ENCODE measurements at regions not wholly inside any gene's neighbourhood (a gene's known extent, or its start where the extent isn't known, plus 50 kb on each side); places are given as distances from the start of the nearest gene placed in this dataset.
"Not testable (repeated sequence)": the region's sequence is repeated elsewhere in the genome, so short reads cannot be mapped to it uniquely, and the experiment has no call there.

DNA sequence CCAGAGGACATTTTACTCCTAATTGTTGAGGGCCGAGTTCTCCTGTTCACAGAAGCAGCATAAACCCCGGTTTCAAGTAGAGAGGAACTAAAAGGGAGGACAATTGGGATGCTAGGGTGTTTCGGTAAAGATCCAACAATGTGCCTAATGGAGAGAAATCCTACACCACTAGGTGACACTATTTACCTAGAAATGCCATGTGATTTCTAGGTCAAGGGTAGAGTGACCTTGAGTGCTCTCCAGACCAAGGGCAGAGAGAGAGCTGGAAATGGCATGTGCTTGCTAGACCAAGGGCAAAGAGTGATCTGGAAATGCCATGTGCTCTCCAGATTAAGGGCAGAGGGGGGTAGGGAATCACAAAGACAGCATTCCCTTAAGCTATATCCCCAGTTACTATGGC is 472.0 kb downstream of the DCDC2C start:
- H3K4me1 ChIP-seq (ENCODE audit: control insufficient read depth, insufficient read depth, low read length): no peaks in the 10 kb centered on the region
- H3K27me3 ChIP-seq (ENCODE audit: control insufficient read depth, insufficient read depth, low read length): no peaks in the 10 kb centered on the region
- peaks cover 9% of the 10 kb centered on the region for H3K9me3 ChIP-seq (ENCODE audit: control insufficient read depth, low read length)
- H3K9ac ChIP-seq (ENCODE audit: low read length): no peak overlapping the region
- H3K36me3 ChIP-seq (ENCODE audit: control insufficient read depth, insufficient read depth, low read length): no peaks in the 10 kb centered on the region
- H3K4me3 ChIP-seq (ENCODE audit: low read length): no peak overlapping the region

DNA sequence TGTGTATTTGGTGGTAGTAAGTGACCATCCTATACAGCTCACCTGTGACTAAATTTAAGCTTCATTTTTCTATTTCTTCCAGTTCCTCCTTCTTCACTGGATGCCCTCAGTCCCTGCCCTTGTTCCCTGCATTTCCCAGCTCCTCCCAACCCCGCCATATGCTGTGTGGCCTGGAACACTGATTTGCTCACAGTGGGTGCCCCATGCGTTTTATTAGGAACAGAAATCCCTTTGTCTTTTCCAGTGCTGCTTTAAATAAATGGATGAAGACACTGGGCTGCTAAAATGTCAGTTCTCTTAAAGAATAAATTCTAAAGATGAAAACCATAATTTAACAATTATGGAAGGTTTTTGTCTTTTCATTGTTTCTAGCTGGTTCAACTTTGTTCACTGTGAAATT is 477.3 kb downstream of the DCDC2C start:
- H3K27me3 ChIP-seq (ENCODE audit: control insufficient read depth, insufficient read depth, low read length): no peaks in the 10 kb centered on the region
- no peaks in the 10 kb centered on the region for H3K4me1 ChIP-seq (ENCODE audit: control insufficient read depth, insufficient read depth, low read length)
- no peak overlapping the region for H3K9ac ChIP-seq (ENCODE audit: low read length)

DNA sequence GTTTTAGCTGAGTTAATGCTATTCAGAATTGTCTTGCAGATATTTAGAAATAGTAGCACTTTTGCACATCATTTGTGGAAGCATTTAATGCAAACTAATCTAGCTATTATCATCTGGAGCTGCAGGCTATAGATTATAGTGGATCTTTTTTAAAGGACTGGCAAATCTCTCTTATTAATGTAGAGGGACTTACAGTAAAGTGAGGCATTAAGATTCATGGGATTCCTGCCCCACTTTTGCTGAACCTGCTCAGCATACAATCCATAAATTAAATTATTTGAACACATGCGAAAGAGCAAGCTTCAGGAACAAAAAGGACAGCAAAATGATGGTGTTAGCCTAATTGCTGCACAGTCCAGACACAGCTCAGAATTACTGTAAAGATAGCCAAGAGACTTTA is 477.7 kb downstream of the DCDC2C start:
- no peaks in the 10 kb centered on the region for H3K36me3 ChIP-seq (ENCODE audit: control insufficient read depth, insufficient read depth, low read length)
- no peaks in the 10 kb centered on the region for H3K4me1 ChIP-seq (ENCODE audit: control insufficient read depth, insufficient read depth, low read length)
- no peak overlapping the region for H3K9ac ChIP-seq (ENCODE audit: low read length)
- no peaks in the 10 kb centered on the region for H3K9me3 ChIP-seq (ENCODE audit: control insufficient read depth, low read length)
- H3K27me3 ChIP-seq (ENCODE audit: control insufficient read depth, insufficient read depth, low read length): no peaks in the 10 kb centered on the region
- no peak overlapping the region for H3K4me3 ChIP-seq (ENCODE audit: low read length)

More for the DNA sequence above, 477.3 kb downstream of the DCDC2C start:
- H3K4me3 ChIP-seq (ENCODE audit: low read length): no peak overlapping the region
- no peaks in the 10 kb centered on the region for H3K9me3 ChIP-seq (ENCODE audit: control insufficient read depth, low read length)
- H3K36me3 ChIP-seq (ENCODE audit: control insufficient read depth, insufficient read depth, low read length): no peaks in the 10 kb centered on the region

DNA sequence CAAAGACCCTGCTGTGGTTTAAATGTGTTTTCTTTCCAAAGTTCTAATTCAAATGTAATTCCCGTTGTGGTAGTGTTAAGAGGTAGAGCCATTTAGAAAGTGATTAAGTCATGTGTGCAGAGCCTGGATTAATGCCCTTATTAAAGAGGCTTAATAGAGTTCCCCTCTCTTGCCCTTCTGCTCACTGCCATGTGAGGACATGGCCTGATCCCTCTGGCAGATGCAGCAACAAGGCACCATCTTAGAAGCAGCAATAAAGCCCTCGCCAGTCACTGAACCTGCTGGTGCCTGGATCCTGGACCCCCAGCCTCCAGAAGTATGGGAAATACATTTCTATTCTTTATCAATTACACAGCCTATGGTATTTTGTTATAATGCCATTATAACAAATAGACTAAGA is 485.2 kb downstream of the DCDC2C start:
- H3K9ac ChIP-seq (ENCODE audit: low read length): no peak overlapping the region
- H3K36me3 ChIP-seq (ENCODE audit: control insufficient read depth, insufficient read depth, low read length): no peaks in the 10 kb centered on the region

DNA sequence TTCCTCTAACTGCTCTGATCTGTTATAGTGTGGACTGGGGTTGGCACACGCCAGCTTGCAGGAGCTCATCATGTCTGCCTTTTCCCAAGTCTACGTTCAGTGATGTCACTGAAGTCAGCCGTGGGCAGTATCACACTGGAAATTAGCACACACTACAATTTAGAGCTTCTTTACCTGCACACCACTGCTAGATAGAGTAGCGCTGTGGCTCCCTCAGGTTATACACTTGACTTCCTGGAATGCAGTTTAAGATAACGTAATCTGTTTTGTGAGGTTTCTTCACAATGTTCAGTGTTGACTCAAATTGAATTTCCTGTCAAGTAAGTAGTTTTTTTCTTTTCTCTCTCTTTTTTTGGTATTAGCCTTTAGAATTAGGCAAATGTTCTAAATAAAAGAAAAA is 487.2 kb downstream of the DCDC2C start:
- no peaks in the 10 kb centered on the region for H3K36me3 ChIP-seq (ENCODE audit: control insufficient read depth, insufficient read depth, low read length)
- H3K4me1 ChIP-seq (ENCODE audit: control insufficient read depth, insufficient read depth, low read length): no peaks in the 10 kb centered on the region
- H3K9ac ChIP-seq (ENCODE audit: low read length): no peak overlapping the region
- H3K9me3 ChIP-seq (ENCODE audit: control insufficient read depth, low read length): no peaks in the 10 kb centered on the region
- H3K27me3 ChIP-seq (ENCODE audit: control insufficient read depth, insufficient read depth, low read length): no peaks in the 10 kb centered on the region
- no peak overlapping the region for H3K4me3 ChIP-seq (ENCODE audit: low read length)

More for the DNA sequence above, 485.2 kb downstream of the DCDC2C start:
- no peak overlapping the region for H3K4me3 ChIP-seq (ENCODE audit: low read length)
- no peaks in the 10 kb centered on the region for H3K27me3 ChIP-seq (ENCODE audit: control insufficient read depth, insufficient read depth, low read length)
- no peaks in the 10 kb centered on the region for H3K9me3 ChIP-seq (ENCODE audit: control insufficient read depth, low read length)
- H3K4me1 ChIP-seq (ENCODE audit: control insufficient read depth, insufficient read depth, low read length): no peaks in the 10 kb centered on the region

DNA sequence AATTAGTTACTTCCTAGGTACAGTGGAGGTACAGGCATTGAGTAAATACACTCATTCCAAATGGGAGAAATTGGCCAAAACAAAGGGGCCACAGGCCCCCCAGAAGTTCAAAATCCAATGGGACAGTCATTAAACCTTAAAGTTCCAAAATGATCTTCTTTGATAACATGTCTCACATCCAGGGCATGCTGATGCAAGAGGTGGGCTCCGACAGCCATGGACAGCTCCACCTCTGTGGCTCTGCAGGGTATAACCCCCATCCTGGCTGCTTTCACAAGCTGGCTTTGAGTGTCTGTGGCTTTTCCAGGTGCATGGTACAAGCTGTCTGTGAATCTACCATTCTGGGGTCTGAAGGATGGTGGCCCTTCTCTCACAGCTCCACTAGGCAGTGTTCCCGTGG is 488.7 kb downstream of the DCDC2C start:
- no peak overlapping the region for H3K4me3 ChIP-seq (ENCODE audit: low read length)
- no peak overlapping the region for H3K9ac ChIP-seq (ENCODE audit: low read length)
- H3K27me3 ChIP-seq (ENCODE audit: control insufficient read depth, insufficient read depth, low read length): no peaks in the 10 kb centered on the region
- H3K4me1 ChIP-seq (ENCODE audit: control insufficient read depth, insufficient read depth, low read length): no peaks in the 10 kb centered on the region
- no peaks in the 10 kb centered on the region for H3K9me3 ChIP-seq (ENCODE audit: control insufficient read depth, low read length)
- H3K36me3 ChIP-seq (ENCODE audit: control insufficient read depth, insufficient read depth, low read length): no peaks in the 10 kb centered on the region

DNA sequence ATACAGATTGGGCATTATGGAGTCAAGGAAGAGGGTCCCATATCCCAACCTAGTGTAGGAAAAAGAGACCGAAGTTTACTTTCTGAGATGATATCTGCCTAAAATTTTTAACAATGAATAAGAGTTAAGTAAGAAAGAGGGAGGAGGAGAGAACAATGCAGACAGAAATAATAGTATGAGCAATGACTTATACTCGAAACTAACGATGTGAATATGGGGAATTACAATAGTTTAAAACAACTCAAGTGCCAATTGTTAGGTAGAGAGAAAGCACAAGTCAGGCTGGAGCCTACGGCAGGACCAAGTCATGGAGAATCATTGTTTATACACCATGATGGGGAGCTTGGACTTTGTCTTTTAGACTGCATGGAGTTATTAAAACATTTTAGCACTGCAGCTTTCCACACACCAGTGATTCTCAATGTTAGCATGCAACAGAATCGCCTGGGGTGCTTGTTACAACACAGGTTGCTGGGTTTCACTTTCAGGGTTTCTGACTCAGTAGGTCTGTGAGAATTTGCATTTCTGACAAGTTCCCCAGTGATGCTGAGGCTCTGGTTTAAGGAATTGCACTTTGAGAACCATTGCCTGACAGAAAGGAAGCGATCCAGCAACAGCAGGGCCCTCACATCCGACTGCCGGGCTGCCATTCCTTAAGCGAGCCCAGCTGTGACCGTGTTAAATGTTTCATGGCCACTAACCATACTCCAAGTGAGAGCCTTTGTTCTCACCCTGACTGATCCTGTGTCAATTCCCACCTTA is 511.2 kb downstream of the DCDC2C start:
- H3K4me1 ChIP-seq (ENCODE audit: control insufficient read depth, insufficient read depth, low read length): no peaks in the 10 kb centered on the region
- no peak overlapping the region for H3K4me3 ChIP-seq (ENCODE audit: low read length)
- no peaks in the 10 kb centered on the region for H3K9me3 ChIP-seq (ENCODE audit: control insufficient read depth, low read length)
- no peaks in the 10 kb centered on the region for H3K27me3 ChIP-seq (ENCODE audit: control insufficient read depth, insufficient read depth, low read length)
- H3K36me3 ChIP-seq (ENCODE audit: control insufficient read depth, insufficient read depth, low read length): no peaks in the 10 kb centered on the region
- H3K9ac ChIP-seq (ENCODE audit: low read length): no peak overlapping the region

DNA sequence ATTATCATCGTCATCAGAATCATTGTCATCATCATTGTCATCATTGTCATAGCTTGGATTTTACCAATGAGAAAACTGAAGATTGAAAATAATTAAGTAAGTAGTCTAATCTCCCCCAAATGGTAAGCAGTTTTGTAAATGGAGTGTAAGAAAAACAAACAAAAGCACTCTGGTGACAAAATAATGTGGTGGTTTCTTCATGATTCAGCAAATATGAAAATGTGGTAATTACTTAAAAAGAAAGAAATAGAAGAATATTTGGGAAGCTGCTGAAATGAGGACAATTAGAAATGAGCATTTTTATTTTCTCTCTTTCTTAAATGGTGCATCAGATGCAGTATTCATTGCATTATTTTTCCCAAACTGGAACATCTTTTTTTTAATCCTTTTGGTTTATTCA is 514.4 kb downstream of the DCDC2C start:
- no peaks in the 10 kb centered on the region for H3K36me3 ChIP-seq (ENCODE audit: control insufficient read depth, insufficient read depth, low read length)
- H3K4me3 ChIP-seq (ENCODE audit: low read length): no peak overlapping the region
- no peaks in the 10 kb centered on the region for H3K27me3 ChIP-seq (ENCODE audit: control insufficient read depth, insufficient read depth, low read length)
- H3K9ac ChIP-seq (ENCODE audit: low read length): no peak overlapping the region
- H3K9me3 ChIP-seq (ENCODE audit: control insufficient read depth, low read length): no peaks in the 10 kb centered on the region
- no peaks in the 10 kb centered on the region for H3K4me1 ChIP-seq (ENCODE audit: control insufficient read depth, insufficient read depth, low read length)

DNA sequence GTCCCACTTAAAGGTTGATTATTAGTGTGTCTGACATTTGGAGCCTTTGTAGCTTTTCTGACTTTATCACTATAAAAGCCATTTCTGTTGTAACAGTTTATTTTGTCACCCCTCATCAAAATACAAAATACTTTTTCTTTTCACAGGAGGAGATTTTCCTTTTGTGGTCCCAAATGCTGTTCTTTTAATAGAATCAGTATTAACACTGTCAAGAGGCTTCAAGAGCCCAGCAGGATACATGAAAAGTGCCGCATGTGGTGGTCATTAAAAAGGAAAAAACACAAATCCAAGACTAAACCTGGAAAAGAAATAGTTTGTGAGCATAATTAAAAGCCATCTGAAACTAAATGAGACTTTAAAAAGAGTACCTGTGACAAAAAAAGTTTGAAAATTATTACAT is 515.7 kb downstream of the DCDC2C start:
- no peaks in the 10 kb centered on the region for H3K4me1 ChIP-seq (ENCODE audit: control insufficient read depth, insufficient read depth, low read length)
- H3K9ac ChIP-seq (ENCODE audit: low read length): no peak overlapping the region
- no peak overlapping the region for H3K4me3 ChIP-seq (ENCODE audit: low read length)
- H3K36me3 ChIP-seq (ENCODE audit: control insufficient read depth, insufficient read depth, low read length): no peaks in the 10 kb centered on the region
- no peaks in the 10 kb centered on the region for H3K27me3 ChIP-seq (ENCODE audit: control insufficient read depth, insufficient read depth, low read length)
- H3K9me3 ChIP-seq (ENCODE audit: control insufficient read depth, low read length): no peaks in the 10 kb centered on the region

DNA sequence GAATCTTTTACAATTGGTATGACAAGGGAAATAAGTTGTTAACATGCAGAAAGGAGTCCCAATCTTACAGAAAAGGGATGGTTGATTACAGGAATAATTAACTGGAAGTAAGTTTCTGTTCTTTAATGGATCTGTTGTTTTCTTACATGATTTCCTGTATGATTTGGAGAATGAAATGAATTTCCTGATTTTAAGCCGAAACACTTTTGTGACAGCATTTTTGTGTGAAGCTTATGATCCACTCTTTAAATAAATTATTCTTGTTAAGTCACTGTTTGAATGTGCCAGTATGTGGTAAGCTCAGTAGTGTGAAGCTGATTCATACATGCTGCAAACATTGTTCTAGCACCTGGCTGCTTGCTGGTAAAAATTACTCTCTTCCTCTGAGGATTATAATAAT is 516.2 kb downstream of the DCDC2C start:
- H3K9ac ChIP-seq (ENCODE audit: low read length): no peak overlapping the region
- H3K4me3 ChIP-seq (ENCODE audit: low read length): no peak overlapping the region
- H3K9me3 ChIP-seq (ENCODE audit: control insufficient read depth, low read length): no peaks in the 10 kb centered on the region
- no peaks in the 10 kb centered on the region for H3K4me1 ChIP-seq (ENCODE audit: control insufficient read depth, insufficient read depth, low read length)
- no peaks in the 10 kb centered on the region for H3K36me3 ChIP-seq (ENCODE audit: control insufficient read depth, insufficient read depth, low read length)
- H3K27me3 ChIP-seq (ENCODE audit: control insufficient read depth, insufficient read depth, low read length): no peaks in the 10 kb centered on the region

DNA sequence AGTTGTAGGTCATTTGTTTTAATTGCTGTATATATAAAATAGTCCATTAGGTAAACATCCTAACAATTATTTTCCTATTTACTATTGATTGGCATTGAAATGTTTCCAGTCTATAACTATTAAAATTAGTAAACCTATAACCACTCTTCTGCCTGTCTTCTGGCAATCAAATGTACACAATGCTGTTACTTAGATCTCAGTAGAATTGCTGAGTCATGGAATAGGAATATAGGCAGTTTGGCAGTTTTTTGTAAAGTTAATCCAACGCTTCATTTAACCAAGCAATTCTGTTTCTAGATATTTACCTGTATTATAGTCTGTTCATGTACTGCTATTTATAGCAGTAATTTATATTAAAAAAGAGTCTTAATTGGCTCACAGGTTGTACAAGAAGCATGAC is 518.1 kb downstream of the DCDC2C start:
- no peak overlapping the region for H3K4me3 ChIP-seq (ENCODE audit: low read length)
- H3K9me3 ChIP-seq (ENCODE audit: control insufficient read depth, low read length): no peaks in the 10 kb centered on the region
- H3K27me3 ChIP-seq (ENCODE audit: control insufficient read depth, insufficient read depth, low read length): no peaks in the 10 kb centered on the region
- H3K36me3 ChIP-seq (ENCODE audit: control insufficient read depth, insufficient read depth, low read length): no peaks in the 10 kb centered on the region
- H3K9ac ChIP-seq (ENCODE audit: low read length): no peak overlapping the region
- H3K4me1 ChIP-seq (ENCODE audit: control insufficient read depth, insufficient read depth, low read length): no peaks in the 10 kb centered on the region

DNA sequence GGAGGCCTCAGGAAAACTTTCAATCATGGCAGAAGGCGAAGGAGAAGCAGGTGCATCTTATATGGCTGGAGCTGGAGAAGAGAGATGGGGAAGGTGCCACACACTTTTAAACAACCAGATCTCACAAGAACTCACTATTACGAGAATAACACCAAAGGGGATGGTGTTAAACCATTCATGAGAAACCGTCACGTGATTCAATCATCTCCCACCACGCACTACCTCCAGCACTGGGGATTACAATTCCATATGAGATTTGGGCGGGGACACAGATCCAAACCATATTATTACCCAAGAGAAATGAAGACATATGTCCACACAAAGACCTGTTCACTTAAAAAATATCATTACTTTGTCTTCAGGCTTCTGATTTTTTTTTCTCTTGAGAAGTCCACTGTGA is 518.5 kb downstream of the DCDC2C start:
- H3K9me3 ChIP-seq (ENCODE audit: control insufficient read depth, low read length): no peaks in the 10 kb centered on the region
- no peak overlapping the region for H3K4me3 ChIP-seq (ENCODE audit: low read length)
- H3K27me3 ChIP-seq (ENCODE audit: control insufficient read depth, insufficient read depth, low read length): no peaks in the 10 kb centered on the region
- no peak overlapping the region for H3K9ac ChIP-seq (ENCODE audit: low read length)
- H3K4me1 ChIP-seq (ENCODE audit: control insufficient read depth, insufficient read depth, low read length): no peaks in the 10 kb centered on the region
- H3K36me3 ChIP-seq (ENCODE audit: control insufficient read depth, insufficient read depth, low read length): no peaks in the 10 kb centered on the region

DNA sequence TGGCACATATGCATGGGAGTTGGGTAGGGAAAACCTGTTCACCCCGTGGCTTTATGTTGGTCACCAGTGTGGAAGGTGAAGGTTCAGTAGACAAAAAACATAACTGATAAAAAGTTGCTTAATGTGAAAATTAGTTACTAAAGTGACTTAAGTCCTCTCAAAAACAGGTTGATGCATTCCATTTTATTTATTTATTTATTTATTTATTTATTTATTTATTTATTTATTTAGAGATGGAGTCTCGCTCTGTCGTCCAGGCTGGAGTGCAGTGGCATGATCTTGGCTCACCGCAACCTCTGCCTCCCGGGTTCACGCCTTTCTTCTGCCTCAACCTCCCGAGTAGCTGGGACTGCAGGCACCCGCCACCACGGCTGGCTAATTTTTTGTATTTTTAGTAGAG is 541.0 kb downstream of the DCDC2C start:
- not testable (repeated sequence) for H3K36me3 ChIP-seq (ENCODE audit: control insufficient read depth, insufficient read depth, low read length); H3K9me3 ChIP-seq (ENCODE audit: control insufficient read depth, low read length); H3K9ac ChIP-seq (ENCODE audit: low read length); H3K4me3 ChIP-seq (ENCODE audit: low read length); H3K27me3 ChIP-seq (ENCODE audit: control insufficient read depth, insufficient read depth, low read length); H3K4me1 ChIP-seq (ENCODE audit: control insufficient read depth, insufficient read depth, low read length)

Data from mucosa of stomach (tissue), 1 donor.